BE2C (cell line): ENCODE measurements at regions not wholly inside any gene's neighbourhood (a gene's known extent, or its start where the extent isn't known, plus 50 kb on each side); places are given as distances from the start of the nearest gene placed in this dataset.
"Not testable (repeated sequence)": the region's sequence is repeated elsewhere in the genome, so short reads cannot be mapped to it uniquely, and the experiment has no call there.

Experiments
- DNase-seq: peaks from one replicate; pipeline ENCODE4 v3.0.0-alpha.2; 2020
- H3K27me3 ChIP-seq: fragments of 250-450 bp; sonication (Bioruptor Pico); 2 replicates; pipeline ENCODE4 v1.5.1; 2020; ENCODE audit warnings: mild to moderate bottlenecking
- H3K36me3 ChIP-seq: fragments of 250-450 bp; sonication (Bioruptor Pico); 2 replicates; pipeline ENCODE4 v1.5.1; 2020; ENCODE audit warnings: mild to moderate bottlenecking
- H3K4me1 ChIP-seq: fragments of 250-450 bp; sonication (Bioruptor Pico); 2 replicates; pipeline ENCODE4 v1.5.1; 2020
- H3K4me3 ChIP-seq: 2 replicates; pipeline ENCODE4 v1.5.1; 2011; ENCODE audit warnings: low read depth, low read length
- H3K9me3 ChIP-seq: fragments of 250-450 bp; sonication (Bioruptor Pico); 2 replicates; pipeline ENCODE4 v1.5.1; 2020
- TF ChIP-seq, protein P1 (sequence below): IDR thresholded peaks from 2 replicates; pipeline ENCODE4 v1.5.1; 2012; ENCODE audit warnings: mild to moderate bottlenecking, low read depth, low read length

DNA sequence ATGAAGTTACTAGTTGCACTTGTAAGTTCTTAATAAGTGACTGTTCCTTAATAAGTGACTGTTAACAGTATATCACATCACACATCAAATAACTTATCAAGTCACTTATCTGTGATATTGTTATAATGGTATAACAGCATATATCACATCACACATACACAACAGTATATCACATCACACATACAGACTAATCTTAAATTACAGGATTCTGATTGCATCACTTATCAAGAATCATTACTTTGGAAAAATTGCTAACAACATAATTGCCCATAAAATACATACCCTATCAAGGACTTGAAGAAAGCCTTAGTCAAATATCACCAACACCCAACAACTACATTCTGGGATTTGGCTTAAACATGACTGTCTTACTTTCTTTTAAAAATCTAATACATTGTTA is 813.5 kb downstream of the LTN1 start:
- H3K27me3 ChIP-seq, result no peaks in the 10 kb centered on the region
- no peaks in the 10 kb centered on the region for H3K36me3 ChIP-seq
- H3K9me3 ChIP-seq, result peaks cover 3% of the 10 kb centered on the region; the same call in 1 of the 2 replicates
- no peaks in the 10 kb centered on the region for H3K4me1 ChIP-seq
- DNase-seq, result no peak
- H3K4me3 ChIP-seq, result no peak overlapping the region
- TF ChIP-seq, protein P1, sequence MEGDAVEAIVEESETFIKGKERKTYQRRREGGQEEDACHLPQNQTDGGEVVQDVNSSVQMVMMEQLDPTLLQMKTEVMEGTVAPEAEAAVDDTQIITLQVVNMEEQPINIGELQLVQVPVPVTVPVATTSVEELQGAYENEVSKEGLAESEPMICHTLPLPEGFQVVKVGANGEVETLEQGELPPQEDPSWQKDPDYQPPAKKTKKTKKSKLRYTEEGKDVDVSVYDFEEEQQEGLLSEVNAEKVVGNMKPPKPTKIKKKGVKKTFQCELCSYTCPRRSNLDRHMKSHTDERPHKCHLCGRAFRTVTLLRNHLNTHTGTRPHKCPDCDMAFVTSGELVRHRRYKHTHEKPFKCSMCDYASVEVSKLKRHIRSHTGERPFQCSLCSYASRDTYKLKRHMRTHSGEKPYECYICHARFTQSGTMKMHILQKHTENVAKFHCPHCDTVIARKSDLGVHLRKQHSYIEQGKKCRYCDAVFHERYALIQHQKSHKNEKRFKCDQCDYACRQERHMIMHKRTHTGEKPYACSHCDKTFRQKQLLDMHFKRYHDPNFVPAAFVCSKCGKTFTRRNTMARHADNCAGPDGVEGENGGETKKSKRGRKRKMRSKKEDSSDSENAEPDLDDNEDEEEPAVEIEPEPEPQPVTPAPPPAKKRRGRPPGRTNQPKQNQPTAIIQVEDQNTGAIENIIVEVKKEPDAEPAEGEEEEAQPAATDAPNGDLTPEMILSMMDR, result no peak

DNA sequence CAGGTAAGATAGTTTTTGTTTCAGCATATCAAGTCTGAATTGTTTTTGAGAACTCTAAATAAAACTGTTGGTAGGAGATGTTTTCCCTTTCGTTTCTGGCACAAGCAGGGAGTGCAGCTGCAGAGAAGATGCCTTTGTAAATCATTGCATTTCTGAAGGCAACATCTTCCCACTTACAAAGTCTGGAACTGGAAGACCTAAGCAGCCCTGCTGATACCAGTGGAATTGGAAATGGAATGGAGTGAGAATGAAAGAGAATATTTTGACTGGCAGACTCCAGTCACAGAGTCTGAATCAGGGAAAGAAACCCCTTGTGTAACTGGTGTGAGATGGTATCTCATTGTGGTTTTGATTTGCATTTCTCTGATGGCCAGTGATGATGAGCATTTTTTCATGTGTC is 815.6 kb downstream of the LTN1 start:
- H3K27me3 ChIP-seq, result no peaks in the 10 kb centered on the region
- no peaks in the 10 kb centered on the region for H3K36me3 ChIP-seq
- no peak overlapping the region for H3K4me3 ChIP-seq
- TF ChIP-seq, protein P1, result no peak
- peaks cover 2% of the 10 kb centered on the region; the same call in 1 of the 2 replicates for H3K9me3 ChIP-seq
- H3K4me1 ChIP-seq, result no peaks in the 10 kb centered on the region
- DNase-seq, result no peak

DNA sequence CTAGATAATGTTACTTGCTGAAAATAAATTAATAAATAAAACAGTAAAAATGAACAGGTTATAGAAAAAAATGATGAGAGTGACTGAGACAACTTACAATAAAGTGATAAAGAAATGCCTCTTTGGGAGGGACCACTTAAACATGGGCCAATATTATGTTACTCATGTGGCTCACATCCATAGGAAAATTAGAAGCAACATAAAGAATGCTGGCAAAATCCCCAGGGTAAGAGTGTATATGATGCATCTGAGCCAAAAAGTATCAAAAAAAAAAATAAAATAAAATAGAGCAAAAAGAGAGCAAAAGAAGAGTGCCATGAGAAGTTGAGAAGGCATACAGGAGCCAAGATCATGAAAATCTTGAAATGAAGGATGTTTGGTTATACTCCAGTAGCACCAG is 818.0 kb downstream of the LTN1 start:
- TF ChIP-seq, protein P1, result no peak

DNA sequence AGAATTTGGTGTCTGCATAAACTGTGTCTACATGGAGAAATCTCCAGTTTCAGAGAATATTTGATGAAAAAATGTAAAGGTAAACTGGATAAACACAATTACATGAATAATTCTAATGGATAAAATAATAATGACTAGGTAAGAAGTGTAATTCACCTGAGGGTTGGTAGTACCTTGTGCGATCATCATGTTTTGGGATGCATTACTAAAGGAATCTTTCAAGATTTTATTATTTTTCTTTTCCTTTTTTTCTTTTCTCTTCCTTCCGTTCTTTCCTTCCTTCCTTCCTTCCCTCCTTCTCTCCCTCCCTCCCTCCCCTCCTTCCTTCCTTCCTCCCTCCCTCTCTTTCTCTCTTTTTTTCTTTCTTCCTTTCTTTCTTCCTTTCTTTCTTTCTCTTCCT is 818.7 kb downstream of the LTN1 start:
- DNase-seq, result no peak
- Histone ChIP-seq H3K36me3 (no peaks in the 10 kb centered on the region), H3K27me3 (no peaks in the 10 kb centered on the region), H3K9me3 (no peaks in the 10 kb centered on the region), H3K4me1 (no peaks in the 10 kb centered on the region), H3K4me3 (no peak overlapping the region)
- TF ChIP-seq, protein P1, result no peak

More for the DNA sequence above, 818.0 kb downstream of the LTN1 start:
- H3K4me1 ChIP-seq, result no peaks in the 10 kb centered on the region
- no peak overlapping the region for H3K4me3 ChIP-seq
- H3K9me3 ChIP-seq, result no peaks in the 10 kb centered on the region
- no peaks in the 10 kb centered on the region for H3K36me3 ChIP-seq
- H3K27me3 ChIP-seq, result no peaks in the 10 kb centered on the region
- DNase-seq, result no peak

DNA sequence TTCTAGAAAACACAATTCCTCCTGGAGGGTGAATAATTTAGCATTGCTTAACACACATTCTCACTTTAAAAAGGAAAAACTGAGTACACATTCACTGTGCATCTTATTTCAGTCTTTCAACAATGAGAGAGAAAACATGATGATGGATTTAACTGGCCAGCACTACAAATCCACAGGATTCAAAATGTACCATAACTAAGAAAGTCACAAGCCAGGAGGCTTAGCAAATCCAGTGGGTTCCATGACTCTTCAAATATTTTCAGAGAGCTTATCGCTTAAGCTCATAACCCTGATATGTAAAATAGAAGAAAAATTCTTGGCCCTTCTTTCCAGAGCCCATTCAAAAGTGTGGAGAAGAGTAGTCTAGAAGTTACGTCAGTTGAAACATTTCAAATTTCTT is 820.3 kb downstream of the LTN1 start:
- no peaks in the 10 kb centered on the region for H3K36me3 ChIP-seq
- no peaks in the 10 kb centered on the region for H3K27me3 ChIP-seq
- TF ChIP-seq, protein P1, result no peak
- H3K4me1 ChIP-seq, result peaks cover 2% of the 10 kb centered on the region; the same call in 1 of the 2 replicates
- H3K4me3 ChIP-seq, result no peak overlapping the region
- H3K9me3 ChIP-seq, result no peaks in the 10 kb centered on the region
- DNase-seq, result no peak

DNA sequence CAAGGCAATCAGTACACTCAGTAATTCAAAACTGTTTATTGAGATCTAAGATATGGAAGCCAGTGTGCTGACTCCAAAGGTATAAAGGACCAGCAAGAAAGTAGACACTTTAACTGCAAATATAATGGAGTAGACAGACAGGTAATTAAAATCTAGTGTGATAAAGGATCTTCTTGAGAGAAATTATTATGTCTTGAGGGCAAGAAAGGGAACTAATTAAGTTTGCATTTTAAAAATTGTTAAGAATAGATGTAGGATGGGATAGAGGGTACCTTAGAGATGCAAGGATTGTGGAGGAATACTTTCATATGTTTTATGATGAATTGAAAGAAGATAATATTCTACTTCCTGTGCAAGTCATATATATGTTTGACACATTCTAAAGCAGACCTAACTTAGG is 825.3 kb downstream of the LTN1 start:
- H3K4me1 ChIP-seq, result peaks cover 5% of the 10 kb centered on the region; the same call in 1 of the 2 replicates
- TF ChIP-seq, protein P1, result no peak
- H3K27me3 ChIP-seq, result no peaks in the 10 kb centered on the region
- H3K9me3 ChIP-seq, result no peaks in the 10 kb centered on the region
- no peaks in the 10 kb centered on the region for H3K36me3 ChIP-seq
- no peak for DNase-seq
- H3K4me3 ChIP-seq, result no peak overlapping the region

DNA sequence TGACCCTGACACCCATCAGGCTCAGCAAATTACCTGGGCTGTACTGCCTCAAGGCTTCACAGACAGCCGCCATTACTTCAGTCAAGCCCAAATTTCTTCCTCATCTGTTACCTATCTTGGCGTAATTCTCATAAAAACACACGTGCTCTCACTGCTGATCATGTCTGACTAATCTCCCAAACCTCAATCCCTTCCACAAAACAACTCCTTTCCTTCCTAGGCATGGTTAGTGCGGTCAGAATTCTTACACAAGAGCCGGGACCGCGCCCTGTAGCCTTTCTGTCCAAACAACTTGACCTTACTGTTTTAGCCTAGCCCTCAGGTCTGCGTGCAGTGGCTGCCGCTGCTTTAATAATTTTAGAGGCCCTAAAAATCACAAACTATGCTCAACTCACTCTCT is 828.2 kb downstream of the LTN1 start:
- H3K36me3 ChIP-seq, DNase-seq, H3K4me1 ChIP-seq: not testable (repeated sequence)

DNA sequence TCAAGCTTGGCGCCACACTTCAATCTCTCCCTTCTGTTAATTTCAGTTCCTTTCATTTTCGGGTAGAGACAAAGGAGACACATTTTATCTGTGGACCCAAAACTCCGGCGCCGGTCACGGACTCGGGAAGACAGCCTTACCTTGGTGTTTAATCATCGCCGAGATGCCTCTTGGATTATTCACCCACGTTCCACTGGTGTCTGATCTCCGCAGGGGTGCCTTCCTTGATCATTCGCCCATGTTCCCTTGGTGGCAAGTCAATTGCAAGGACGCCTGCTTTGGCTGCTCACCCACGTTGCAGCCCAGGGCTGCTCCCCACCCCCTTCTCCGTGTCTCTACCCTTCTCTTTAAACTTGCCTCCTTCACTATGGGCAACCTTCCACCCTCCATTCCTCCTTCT is 830.6 kb downstream of the LTN1 start:
- H3K36me3 ChIP-seq, DNase-seq, H3K27me3 ChIP-seq, H3K4me3 ChIP-seq, H3K4me1 ChIP-seq, H3K9me3 ChIP-seq: not testable (repeated sequence)

More for the DNA sequence above, 828.2 kb downstream of the LTN1 start:
- H3K9me3 ChIP-seq, H3K4me3 ChIP-seq, H3K27me3 ChIP-seq: not testable (repeated sequence)
